Neutrophil (primary cell): ENCODE measurements at regions not wholly inside any gene's neighbourhood (a gene's known extent, or its start where the extent isn't known, plus 50 kb on each side); places are given as distances from the start of the nearest gene placed in this dataset.

ENCODE experiments used
- H3K27ac ChIP-seq: fragments of 200-600 bp; sonication (generic); 2 replicates; pipeline ENCODE4 v1.5.1; 2016; ENCODE audit warnings: mild to moderate bottlenecking, moderate library complexity
- H3K27me3 ChIP-seq: fragments of 200-600 bp; sonication (generic); 2 replicates; pipeline ENCODE4 v1.6.0; 2016; ENCODE audit warnings: mild to moderate bottlenecking
- H3K36me3 ChIP-seq: fragments of 200-600 bp; sonication (generic); 2 replicates; pipeline ENCODE4 v1.5.1; 2017
- H3K4me1 ChIP-seq, 2 experiments: fragments of 200-600 bp in 1 of 2; sonication (generic) in 1 of 2; 1 replicate in 1 of 2; 2 replicates in 1 of 2; pipeline versions ENCODE4 v1.5.1 to v1.6.1; 2013 to 2016; ENCODE audit warnings: low read depth in 1 of 2, low read length in 1 of 2, mild to moderate bottlenecking in 1 of 2, moderate library complexity in 1 of 2; ENCODE audit not compliant: control insufficient read depth in 1 of 2, insufficient read depth in 1 of 2
- H3K4me3 ChIP-seq, 2 experiments: fragments of 200-600 bp in 1 of 2; sonication (generic) in 1 of 2; 1 replicate in 1 of 2; 2 replicates in 1 of 2; pipeline ENCODE4 v1.5.1; 2013 to 2016; ENCODE audit warnings: low read depth in 1 of 2, low read length in 1 of 2, mild to moderate bottlenecking in 1 of 2, moderate library complexity in 1 of 2
- H3K9me3 ChIP-seq: fragments of 200-600 bp; sonication (generic); 2 replicates; pipeline ENCODE4 v1.5.1; 2016
- CTCF ChIP-seq: fragments of 200-600 bp; sonication (generic); IDR thresholded peaks from 2 replicates; pipeline ENCODE4 v1.5.1; 2016; ENCODE audit warnings: antibody characterized with exemption

GRCh38 chr6:166721576-166721975, 94.5 kb upstream of the RPS6KA2 start:
- Histone ChIP-seq H3K4me1 (peaks cover 4 to 18% of the 10 kb centered on the region in 2 experiments), H3K36me3 (peaks cover 4% of the 10 kb centered on the region), H3K4me3 (no peak overlapping the region), H3K9me3 (no peaks in the 10 kb centered on the region), H3K27me3 (no peaks in the 10 kb centered on the region), H3K27ac (no peak overlapping the region)
- no peak for TF ChIP-seq CTCF

DNA sequence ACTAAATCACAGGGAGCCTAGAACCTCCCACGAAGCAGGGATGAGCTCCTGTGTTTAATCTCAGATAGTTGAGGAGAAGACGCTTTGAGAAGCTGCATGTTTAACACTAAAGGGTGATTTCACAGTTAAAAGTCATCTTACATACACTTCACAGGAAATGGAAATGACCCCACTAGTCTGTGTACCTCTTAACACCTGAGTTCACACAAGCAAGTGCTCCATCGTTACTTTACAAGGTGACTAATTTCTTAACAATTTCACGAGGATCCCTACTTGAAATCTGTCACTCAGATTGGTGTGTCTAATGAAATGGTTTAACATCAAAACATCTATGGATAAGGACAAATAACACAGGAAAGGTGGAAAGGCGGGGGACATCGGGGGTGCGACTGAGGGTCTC, 93.8 kb upstream of the RPS6KA2 start:
- Histone ChIP-seq H3K36me3 (peaks cover 4% of the 10 kb centered on the region), H3K4me3 (no peak overlapping the region), H3K27ac (no peak overlapping the region), H3K9me3 (no peaks in the 10 kb centered on the region), H3K27me3 (no peaks in the 10 kb centered on the region), H3K4me1 (peaks cover 4 to 18% of the 10 kb centered on the region in 2 experiments)
- no peak for TF ChIP-seq CTCF

- H3K27me3 ChIP-seq = no peaks in the 10 kb centered on the region
- peaks cover 4% of the 10 kb centered on the region for H3K36me3 ChIP-seq
- H3K9me3 ChIP-seq = no peaks in the 10 kb centered on the region
- H3K4me1 ChIP-seq = peaks cover 4 to 18% of the 10 kb centered on the region in 2 experiments
- no peak overlapping the region for H3K4me3 ChIP-seq
- TF ChIP-seq CTCF = no peak
- no peak overlapping the region for H3K27ac ChIP-seq
Observed at GRCh38 chr6:166719019-166719418, 92.0 kb upstream of the RPS6KA2 start.

DNA sequence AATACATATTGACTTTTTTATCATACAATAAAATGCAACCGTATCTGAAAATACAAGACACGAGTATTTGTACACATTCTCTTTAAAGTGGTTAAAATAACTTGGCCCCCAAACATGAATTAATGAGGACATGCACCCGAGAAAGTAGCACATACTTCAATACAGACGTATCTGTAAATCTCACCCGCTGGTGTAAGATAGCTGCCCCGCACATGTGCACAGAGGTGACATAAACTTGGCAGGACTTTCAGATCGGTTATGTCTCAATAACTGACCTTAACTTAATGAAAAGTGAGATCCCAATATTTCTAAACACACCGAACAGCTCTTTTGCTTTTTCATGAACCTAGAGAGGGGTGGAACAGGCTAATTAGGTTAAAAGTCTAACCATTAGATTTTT, 91.5 kb upstream of the RPS6KA2 start:
- H3K4me3 ChIP-seq = no peak overlapping the region
- no peak for TF ChIP-seq CTCF
- H3K36me3 ChIP-seq = peaks cover 4% of the 10 kb centered on the region
- peaks cover 4 to 18% of the 10 kb centered on the region in 2 experiments for H3K4me1 ChIP-seq
- H3K27me3 ChIP-seq = no peaks in the 10 kb centered on the region
- H3K9me3 ChIP-seq = no peaks in the 10 kb centered on the region
- no peak overlapping the region for H3K27ac ChIP-seq

DNA sequence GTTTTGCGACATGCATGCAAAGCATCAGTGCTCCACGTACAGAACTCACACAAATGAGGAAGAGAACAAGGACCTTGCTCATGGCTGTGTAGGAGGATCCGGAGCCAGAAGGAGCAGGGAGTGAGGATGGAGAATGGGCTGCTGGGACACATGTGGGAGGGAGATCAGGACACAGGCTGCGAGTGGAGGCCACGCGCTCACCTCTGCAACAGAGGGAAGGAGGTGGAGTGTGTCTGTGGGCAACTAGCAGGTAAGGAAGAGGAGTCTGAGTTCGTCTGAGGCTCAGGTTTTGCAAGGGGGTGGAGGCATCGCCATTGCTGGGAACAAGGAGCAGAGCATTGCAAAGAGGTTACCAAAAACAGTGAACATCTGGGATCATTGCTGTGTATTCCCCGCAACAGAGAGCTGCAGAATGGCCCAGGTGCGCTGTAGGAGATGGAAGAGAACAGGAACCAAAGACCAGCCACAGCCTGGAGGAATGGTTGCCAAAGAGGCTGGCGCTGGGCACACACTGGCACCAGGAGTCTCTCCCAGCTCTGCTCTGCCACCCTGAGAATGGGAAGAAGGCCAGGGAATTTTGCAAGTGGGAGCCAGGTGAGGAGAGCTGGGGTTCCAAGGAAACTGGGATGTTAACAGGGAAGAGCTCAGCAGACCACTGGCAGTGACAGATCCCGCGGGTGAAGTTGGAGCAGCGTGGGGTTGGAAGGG, 90.0 kb upstream of the RPS6KA2 start:
- H3K36me3 ChIP-seq = no peaks in the 10 kb centered on the region
- no peak for TF ChIP-seq CTCF
- H3K9me3 ChIP-seq = no peaks in the 10 kb centered on the region
- no peak overlapping the region for H3K4me3 ChIP-seq
- H3K4me1 ChIP-seq = peaks cover 6 to 14% of the 10 kb centered on the region in 2 experiments
- H3K27me3 ChIP-seq = no peaks in the 10 kb centered on the region
- no peak overlapping the region for H3K27ac ChIP-seq
